Sigmoid colon (tissue), 6 donors: ENCODE measurements at regions not wholly inside any gene's neighbourhood (a gene's known extent, or its start where the extent isn't known, plus 50 kb on each side); places are given as distances from the start of the nearest gene placed in this dataset.

ENCODE experiments used
- DNase-seq: peaks from one replicate; pipeline ENCODE4 v3.0.0-alpha.2; 2019
- H3K27ac ChIP-seq, 4 donors: fragments of 200-600 bp; sonication (generic); one replicate each; pipeline ENCODE4 v1.5.1; 2016 to 2019; ENCODE audit warnings: mild to moderate bottlenecking in 1 of 4
- H3K27me3 ChIP-seq, 3 donors: fragments of 200-600 bp; sonication (generic); one replicate each; pipeline ENCODE4 v1.5.1; 2019; ENCODE audit warnings: mild to moderate bottlenecking in 1 of 3
- H3K36me3 ChIP-seq, 4 donors: fragments of 200-600 bp; sonication (generic); one replicate each; pipeline ENCODE4 v1.5.1; 2016 to 2019
- H3K4me1 ChIP-seq, 4 donors: fragments of 200-600 bp; sonication (generic); one replicate each; pipeline ENCODE4 v1.5.1; 2017 to 2019
- H3K4me3 ChIP-seq, 4 donors: fragments of 200-600 bp; sonication (generic); one replicate each; pipeline ENCODE4 v1.5.1; 2017 to 2019; ENCODE audit warnings: mild to moderate bottlenecking in 2 of 4, moderate library complexity in 1 of 4
- H3K9me3 ChIP-seq, 4 donors: fragments of 200-600 bp in 3 of 4; sonication (generic) in 3 of 4; one replicate each; pipeline versions ENCODE4 v1.5.1 to v1.6.1; 2013 to 2019
- EP300 ChIP-seq, 4 donors: sonication (generic); formaldehyde crosslinking; IDR thresholded peaks; one replicate each; pipeline ENCODE4 v1.6.1; 2017; ENCODE audit warnings: antibody characterized with exemption in 4 of 4
- POLR2A ChIP-seq, 2 donors: fragments of 450-650 bp; IDR thresholded peaks; one replicate each; pipeline ENCODE4 v1.6.1; 2016; ENCODE audit warnings: antibody characterized with exemption in 2 of 2, mild to moderate bottlenecking in 2 of 2, moderate library complexity in 2 of 2
- POLR2AphosphoS5 ChIP-seq, 4 donors: sonication (generic); formaldehyde crosslinking; IDR thresholded peaks; one replicate each; pipeline ENCODE4 v1.6.1; 2017; ENCODE audit warnings: antibody characterized with exemption in 4 of 4
- WGBS, 2 donors: extraction: QIAGEN DNeasy Blood & Tissue Kit; methylation state at CpG; one replicate each; pipeline ENCODE4 v1.1.7; 2013; 5-methylcytosine and 5-hydroxymethylcytosine counted together
- intact Hi-C: fragments of 100-400 bp; cut with DNase I; formaldehyde crosslinking; loops from one replicate; pipeline ENCODE4 v1.15.1; 2023
- TF ChIP-seq, protein P1 (sequence below), 4 experiments: fragments of 450-650 bp in 3 of 4; fragments of 200-600 bp in 1 of 4; IDR thresholded peaks; one replicate each; pipeline ENCODE4 v1.5.1; 2016 to 2019; ENCODE audit warnings: antibody characterized with exemption in 4 of 4, mild to moderate bottlenecking in 3 of 4, moderate library complexity in 2 of 4
- donor health status: healthy with polysubstance abuse.
- donor health status: healthy.

DNA sequence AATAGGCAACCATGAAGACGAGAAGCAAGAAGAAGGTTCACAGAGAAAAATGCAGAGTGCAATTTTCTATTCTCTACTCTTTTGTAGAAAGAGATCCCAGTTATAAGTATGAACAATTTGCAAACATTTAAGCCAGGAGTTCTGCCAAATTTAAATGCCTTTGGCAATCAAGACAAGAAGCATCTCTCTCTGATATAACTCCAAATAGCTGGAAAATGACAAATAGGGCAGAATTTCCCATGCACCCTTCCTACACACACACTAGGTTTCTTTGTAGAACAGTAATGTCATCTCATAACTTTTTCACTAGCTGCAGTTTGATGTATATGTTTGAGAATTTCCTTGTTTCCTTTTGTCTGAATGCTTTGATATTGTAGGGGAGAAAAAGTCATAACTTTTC, 333.5 kb upstream of the AZI2 start:
- TF ChIP-seq EP300 (IDR thresholded peaks at IDR 0.05) (no peak), POLR2AphosphoS5 (IDR thresholded peaks at IDR 0.05) (no peak), POLR2A (IDR thresholded peaks at IDR 0.05) (no peak)
- TF ChIP-seq, protein P1, sequence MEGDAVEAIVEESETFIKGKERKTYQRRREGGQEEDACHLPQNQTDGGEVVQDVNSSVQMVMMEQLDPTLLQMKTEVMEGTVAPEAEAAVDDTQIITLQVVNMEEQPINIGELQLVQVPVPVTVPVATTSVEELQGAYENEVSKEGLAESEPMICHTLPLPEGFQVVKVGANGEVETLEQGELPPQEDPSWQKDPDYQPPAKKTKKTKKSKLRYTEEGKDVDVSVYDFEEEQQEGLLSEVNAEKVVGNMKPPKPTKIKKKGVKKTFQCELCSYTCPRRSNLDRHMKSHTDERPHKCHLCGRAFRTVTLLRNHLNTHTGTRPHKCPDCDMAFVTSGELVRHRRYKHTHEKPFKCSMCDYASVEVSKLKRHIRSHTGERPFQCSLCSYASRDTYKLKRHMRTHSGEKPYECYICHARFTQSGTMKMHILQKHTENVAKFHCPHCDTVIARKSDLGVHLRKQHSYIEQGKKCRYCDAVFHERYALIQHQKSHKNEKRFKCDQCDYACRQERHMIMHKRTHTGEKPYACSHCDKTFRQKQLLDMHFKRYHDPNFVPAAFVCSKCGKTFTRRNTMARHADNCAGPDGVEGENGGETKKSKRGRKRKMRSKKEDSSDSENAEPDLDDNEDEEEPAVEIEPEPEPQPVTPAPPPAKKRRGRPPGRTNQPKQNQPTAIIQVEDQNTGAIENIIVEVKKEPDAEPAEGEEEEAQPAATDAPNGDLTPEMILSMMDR (IDR thresholded peaks at IDR 0.05), result no peak
- H3K36me3 ChIP-seq, result no peaks in the 10 kb centered on the region
- intact Hi-C loops, result no loop called here
- no peaks in the 10 kb centered on the region for H3K27me3 ChIP-seq
- H3K27ac ChIP-seq, result no peak overlapping the region
- H3K4me3 ChIP-seq, result no peak overlapping the region
- no peaks in the 10 kb centered on the region for H3K9me3 ChIP-seq
- DNase-seq, result no peak
- WGBS, 2 donors, result 89 to 90% methylated on average over 1 of the region's 1 CpG
- H3K4me1 ChIP-seq, result no peaks in the 10 kb centered on the region

DNA sequence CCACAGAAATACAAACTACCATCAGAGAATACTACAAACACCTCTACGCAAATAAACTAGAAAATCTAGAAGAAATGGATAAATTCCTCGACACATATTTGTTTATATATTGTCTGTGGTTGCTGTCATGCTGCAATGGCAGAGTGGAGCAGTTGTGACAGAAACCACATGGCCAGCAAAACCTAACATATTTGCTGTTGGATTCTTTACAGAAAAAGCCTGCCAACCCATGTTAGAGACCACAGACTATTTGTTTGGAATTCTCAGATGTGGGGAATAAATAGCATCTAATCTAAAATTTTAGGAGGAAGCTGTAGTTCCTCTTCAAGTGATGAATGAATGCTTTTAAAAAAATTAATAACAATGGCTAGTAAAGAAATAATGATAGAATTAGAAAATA, 341.6 kb upstream of the AZI2 start:
- WGBS, 2 donors, result 88 to 90% methylated on average over 2 of the region's 2 CpGs
- no peaks in the 10 kb centered on the region for H3K36me3 ChIP-seq
- no peaks in the 10 kb centered on the region for H3K27me3 ChIP-seq
- H3K9me3 ChIP-seq, result no peaks in the 10 kb centered on the region
- DNase-seq, result no peak
- intact Hi-C loops, result no loop called here
- no peak for TF ChIP-seq POLR2A (IDR thresholded peaks at IDR 0.05)
- TF ChIP-seq, protein P1 (IDR thresholded peaks at IDR 0.05), result no peak
- no peak for TF ChIP-seq EP300 (IDR thresholded peaks at IDR 0.05)
- no peak for TF ChIP-seq POLR2AphosphoS5 (IDR thresholded peaks at IDR 0.05)
- no peak overlapping the region for H3K4me3 ChIP-seq
- H3K27ac ChIP-seq, result no peak overlapping the region
- no peaks in the 10 kb centered on the region for H3K4me1 ChIP-seq

DNA sequence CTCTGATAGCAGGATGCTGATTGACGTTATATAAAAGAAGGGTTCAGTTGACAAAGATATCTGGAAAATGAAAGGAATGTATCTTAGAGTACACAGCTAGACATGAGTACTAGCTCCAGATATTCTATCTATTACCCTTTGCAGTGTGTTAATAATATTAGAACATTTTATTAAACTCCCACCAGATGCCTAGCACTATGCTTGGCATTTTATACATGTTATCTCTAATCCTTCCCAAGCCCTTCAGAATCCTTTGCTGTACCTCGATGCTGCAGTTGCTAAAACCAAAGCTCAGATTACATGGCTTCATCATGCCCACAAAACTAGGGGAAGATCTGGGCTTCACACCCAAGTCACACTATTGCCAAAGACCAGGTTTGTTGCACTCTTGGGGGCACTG, 350.1 kb upstream of the AZI2 start:
- Histone ChIP-seq H3K27ac (no peak overlapping the region), H3K4me3 (no peak overlapping the region), H3K27me3 (no peaks in the 10 kb centered on the region), H3K4me1 (no peaks in the 10 kb centered on the region), H3K9me3 (no peaks in the 10 kb centered on the region), H3K36me3 (no peaks in the 10 kb centered on the region)
- intact Hi-C loops, result no loop called here
- no peak for DNase-seq
- WGBS, 2 donors, result 69 to 87% methylated on average over 2 of the region's 2 CpGs
- no peak for TF ChIP-seq POLR2AphosphoS5 (IDR thresholded peaks at IDR 0.05)
- TF ChIP-seq, protein P1 (IDR thresholded peaks at IDR 0.05), result no peak
- no peak for TF ChIP-seq EP300 (IDR thresholded peaks at IDR 0.05)
- no peak for TF ChIP-seq POLR2A (IDR thresholded peaks at IDR 0.05)

DNA sequence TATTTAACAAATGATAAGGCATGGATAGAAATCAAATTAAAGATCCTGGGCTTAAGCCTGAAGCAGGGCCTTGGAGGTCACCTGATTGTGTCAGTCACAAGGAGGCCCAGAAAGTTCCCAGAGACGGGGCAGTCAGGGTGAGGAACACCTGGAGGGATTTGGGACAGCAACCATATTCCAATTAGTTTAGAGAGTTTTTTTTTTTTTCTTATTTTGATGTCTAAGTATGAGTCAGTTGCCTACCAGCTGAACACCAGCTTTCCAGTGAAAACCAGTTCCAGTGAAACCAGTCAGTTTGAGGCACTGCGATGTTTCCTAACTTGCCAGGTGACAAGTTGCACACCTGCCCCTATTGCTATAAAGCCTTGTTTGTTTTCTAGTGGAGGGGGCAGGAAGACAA, 350.7 kb upstream of the AZI2 start:
- DNase-seq, result no peak
- Histone ChIP-seq H3K27ac (no peak overlapping the region), H3K4me3 (no peak overlapping the region), H3K9me3 (no peaks in the 10 kb centered on the region), H3K36me3 (no peaks in the 10 kb centered on the region), H3K27me3 (no peaks in the 10 kb centered on the region), H3K4me1 (no peaks in the 10 kb centered on the region)
- WGBS, 2 donors, result 23 to 72% methylated on average over 2 of the region's 2 CpGs
- TF ChIP-seq, protein P1 (IDR thresholded peaks at IDR 0.05), result no peak
- TF ChIP-seq EP300 (IDR thresholded peaks at IDR 0.05) (no peak), POLR2AphosphoS5 (IDR thresholded peaks at IDR 0.05) (no peak), POLR2A (IDR thresholded peaks at IDR 0.05) (no peak)
- intact Hi-C loops, result no loop called here

DNA sequence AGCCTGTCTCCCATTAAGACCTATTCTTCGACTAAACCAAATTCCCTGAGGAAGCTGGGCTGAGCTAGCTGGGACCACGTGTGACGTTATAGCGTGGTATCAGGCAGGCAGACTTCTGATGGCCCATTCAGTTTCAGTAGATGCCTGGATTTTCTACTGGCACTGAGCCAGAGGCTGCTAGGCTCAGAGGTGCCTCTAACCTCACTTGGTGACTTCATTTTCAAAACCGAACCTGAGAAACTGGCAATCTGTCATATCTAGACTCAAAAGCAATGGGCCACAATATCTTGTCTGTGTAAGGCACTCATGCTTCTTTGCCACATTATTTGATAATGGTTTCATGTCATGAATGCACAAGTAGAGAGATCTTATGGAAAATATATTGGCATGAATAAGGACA, 352.1 kb upstream of the AZI2 start:
- Histone ChIP-seq H3K4me3 (no peak overlapping the region), H3K4me1 (no peaks in the 10 kb centered on the region), H3K9me3 (no peaks in the 10 kb centered on the region), H3K36me3 (no peaks in the 10 kb centered on the region), H3K27ac (no peak overlapping the region), H3K27me3 (no peaks in the 10 kb centered on the region)
- DNase-seq, result no peak
- intact Hi-C loops, result no loop called here
- 80 to 85% methylated on average over 5 of the region's 5 CpGs for WGBS, 2 donors
- no peak for TF ChIP-seq EP300 (IDR thresholded peaks at IDR 0.05)
- TF ChIP-seq POLR2AphosphoS5 (IDR thresholded peaks at IDR 0.05), result no peak
- TF ChIP-seq, protein P1 (IDR thresholded peaks at IDR 0.05), result no peak
- no peak for TF ChIP-seq POLR2A (IDR thresholded peaks at IDR 0.05)
